SH-SY5Y (cell line): ENCODE measurements at regions not wholly inside any gene's neighbourhood (a gene's known extent, or its start where the extent isn't known, plus 50 kb on each side); places are given as distances from the start of the nearest gene placed in this dataset.

Experiments
- GATA2 ChIP-seq: IDR thresholded peaks from 2 replicates; pipeline ENCODE4 v1.6.1; 2011; ENCODE audit warnings: mild to moderate bottlenecking, low read depth, low read length
- GATA3 ChIP-seq: IDR thresholded peaks from 2 replicates; pipeline ENCODE4 v1.6.1; 2011; ENCODE audit warnings: low read depth, mild to moderate bottlenecking, low read length, moderate library complexity

- TF ChIP-seq GATA3 (no peak), GATA2 (no peak)
Observed at GRCh38 chr3:22745321-22745720, 457.8 kb upstream of the UBE2E2 start.
